Stomach (tissue), 8 donors: ENCODE measurements at regions not wholly inside any gene's neighbourhood (a gene's known extent, or its start where the extent isn't known, plus 50 kb on each side); places are given as distances from the start of the nearest gene placed in this dataset.

Experiments
- DNase-seq, 2 donors: peaks; one replicate each; pipeline versions ENCODE4 v3.0.0 to v3.0.0-alpha.2; 2013 to 2019
- H3K27ac ChIP-seq, 5 donors: fragments of 200-600 bp in 4 of 5; sonication (generic) in 4 of 5; one replicate each; pipeline ENCODE4 v1.5.1; 2013 to 2019; ENCODE audit warnings: mild to moderate bottlenecking in 1 of 5, moderate library complexity in 1 of 5
- H3K27me3 ChIP-seq, 3 donors: fragments of 200-600 bp; sonication (generic); one replicate each; pipeline ENCODE4 v1.5.1; 2017 to 2019; ENCODE audit warnings: mixed run types in 1 of 3
- H3K36me3 ChIP-seq, 4 donors: fragments of 200-600 bp; sonication (generic); 1 replicate in 3 of 4; 2 replicates in 1 of 4; pipeline ENCODE4 v1.5.1; 2016 to 2019
- H3K4me1 ChIP-seq, 4 donors: fragments of 200-600 bp; sonication (generic); one replicate each; pipeline ENCODE4 v1.5.1; 2016 to 2019
- H3K4me3 ChIP-seq, 4 donors: fragments of 200-600 bp; sonication (generic) in 3 of 4; one replicate each; pipeline ENCODE4 v1.5.1; 2016 to 2019; ENCODE audit warnings: mild to moderate bottlenecking in 1 of 4
- H3K9me3 ChIP-seq, 4 donors: fragments of 200-600 bp; sonication (generic); one replicate each; pipeline ENCODE4 v1.5.1; 2016 to 2019
- CTCF ChIP-seq, 7 experiments: fragments of 450-650 bp in 4 of 7; fragments of 200-600 bp in 3 of 7; sonication (generic) in 3 of 7; IDR thresholded peaks; one replicate each; pipeline ENCODE4 v1.5.1; 2016 to 2019; ENCODE audit warnings: antibody characterized with exemption in 7 of 7, control low read depth in 2 of 7, mild to moderate bottlenecking in 1 of 7
- EP300 ChIP-seq: sonication (generic); formaldehyde crosslinking; IDR thresholded peaks from one replicate; pipeline ENCODE4 v1.6.1; 2017; ENCODE audit warnings: antibody characterized with exemption
- POLR2A ChIP-seq, 4 donors: fragments of 450-650 bp; IDR thresholded peaks; one replicate each; pipeline ENCODE4 v1.6.1; 2016; ENCODE audit warnings: antibody characterized with exemption in 4 of 4, control low read depth in 2 of 4, mild to moderate bottlenecking in 1 of 4, moderate library complexity in 1 of 4
- POLR2AphosphoS5 ChIP-seq, 3 donors: sonication (generic); formaldehyde crosslinking; IDR thresholded peaks; one replicate each; pipeline ENCODE4 v1.6.1; 2016; ENCODE audit warnings: antibody characterized with exemption in 3 of 3
- WGBS, 5 donors: extraction: QIAGEN DNeasy Blood & Tissue Kit in 3 of 5; methylation state at CpG; one replicate each; pipeline versions ENCODE4 v1.1.5 to v1.1.7; 2013 to 2018; 5-methylcytosine and 5-hydroxymethylcytosine counted together
- intact Hi-C: fragments of 100-400 bp; cut with DNase I; formaldehyde crosslinking; loops from one replicate; pipeline ENCODE4 v1.15.1; 2023; ENCODE audit warnings: low total_unique reads
- donor health status: healthy with polysubstance abuse.
- donor health status: Bipolar disorder and iron deficiency.
- donor health status: healthy.

- no peak overlapping the region for H3K27ac ChIP-seq
- no peak for DNase-seq
- H3K36me3 ChIP-seq = no peaks in the 10 kb centered on the region
- H3K4me3 ChIP-seq = no peak overlapping the region
- TF ChIP-seq POLR2A (IDR thresholded peaks at IDR 0.05) = no peak
- TF ChIP-seq POLR2AphosphoS5 (IDR thresholded peaks at IDR 0.05) = no peak
- no peak for TF ChIP-seq CTCF (IDR thresholded peaks at IDR 0.05)
- TF ChIP-seq EP300 = no peak
- H3K27me3 ChIP-seq = no peaks in the 10 kb centered on the region
- no peaks in the 10 kb centered on the region for H3K4me1 ChIP-seq
- 83 to 94% (median 92%) methylated on average over 4 of the region's 4 CpGs for WGBS, 5 donors
- H3K9me3 ChIP-seq = no peaks in the 10 kb centered on the region
- intact Hi-C loops = no loop called here
These were observed 763.9 kb downstream of the TSN start for GRCh38 chr2:122519366-122519765.

GRCh38 chr2:122519821-122520611, 764.6 kb downstream of the TSN start:
- DNase-seq = no peak
- no peaks in the 10 kb centered on the region for H3K4me1 ChIP-seq
- H3K27ac ChIP-seq = no peak overlapping the region
- TF ChIP-seq POLR2AphosphoS5 (IDR thresholded peaks at IDR 0.05) (no peak), CTCF (IDR thresholded peaks at IDR 0.05) (no peak), EP300 (no peak), POLR2A (IDR thresholded peaks at IDR 0.05) (no peak)
- intact Hi-C loops = no loop called here
- H3K4me3 ChIP-seq = no peak overlapping the region
- no peaks in the 10 kb centered on the region for H3K36me3 ChIP-seq
- H3K27me3 ChIP-seq = no peaks in the 10 kb centered on the region
- WGBS, 5 donors = 36 to 53% (median 47%) methylated on average over 4 of the region's 4 CpGs
- no peaks in the 10 kb centered on the region for H3K9me3 ChIP-seq

GRCh38 chr2:122523143-122523542, 767.7 kb downstream of the TSN start:
- Histone ChIP-seq H3K4me1 (no peaks in the 10 kb centered on the region), H3K27ac (no peak overlapping the region), H3K36me3 (no peaks in the 10 kb centered on the region), H3K9me3 (no peaks in the 10 kb centered on the region), H3K27me3 (no peaks in the 10 kb centered on the region), H3K4me3 (no peak overlapping the region)
- TF ChIP-seq POLR2AphosphoS5 (IDR thresholded peaks at IDR 0.05) (no peak), EP300 (no peak), CTCF (IDR thresholded peaks at IDR 0.05) (no peak), POLR2A (IDR thresholded peaks at IDR 0.05) (no peak)
- intact Hi-C loops = no loop called here
- DNase-seq = no peak
- WGBS, 5 donors = 91 to 98% (median 95%) methylated on average over 4 of the region's 4 CpGs

GRCh38 chr2:122523981-122524380, 768.5 kb downstream of the TSN start:
- DNase-seq = no peak
- no peak for TF ChIP-seq CTCF (IDR thresholded peaks at IDR 0.05)
- TF ChIP-seq POLR2A (IDR thresholded peaks at IDR 0.05) = no peak
- no peak for TF ChIP-seq EP300
- no peak for TF ChIP-seq POLR2AphosphoS5 (IDR thresholded peaks at IDR 0.05)
- no peak overlapping the region for H3K27ac ChIP-seq
- H3K4me3 ChIP-seq = no peak overlapping the region
- 77 to 87% (median 84%) methylated on average over 3 of the region's 3 CpGs for WGBS, 5 donors
- H3K4me1 ChIP-seq = no peaks in the 10 kb centered on the region
- no peaks in the 10 kb centered on the region for H3K9me3 ChIP-seq
- intact Hi-C loops = no loop called here
- H3K36me3 ChIP-seq = no peaks in the 10 kb centered on the region
- H3K27me3 ChIP-seq = no peaks in the 10 kb centered on the region
